Mucosa of rectum (tissue), 2 donors: ENCODE measurements at regions not wholly inside any gene's neighbourhood (a gene's known extent, or its start where the extent isn't known, plus 50 kb on each side); places are given as distances from the start of the nearest gene placed in this dataset.
"Not testable (repeated sequence)": the region's sequence is repeated elsewhere in the genome, so short reads cannot be mapped to it uniquely, and the experiment has no call there.

Experiments
- H3K27ac ChIP-seq, 2 donors: one replicate each; pipeline ENCODE4 v1.7.0; 2013; ENCODE audit warnings: inconsistent platforms in 2 of 2, low read depth in 2 of 2, low read length in 2 of 2
- H3K27me3 ChIP-seq, 2 donors: one replicate each; pipeline ENCODE4 v1.7.0; 2013; ENCODE audit warnings: low read length in 2 of 2; ENCODE audit not compliant: control insufficient read depth in 2 of 2, insufficient read depth in 2 of 2
- H3K36me3 ChIP-seq, 2 donors: one replicate each; pipeline ENCODE4 v1.7.0; 2013; ENCODE audit warnings: low read length in 2 of 2; ENCODE audit not compliant: control insufficient read depth in 2 of 2, insufficient read depth in 2 of 2
- H3K4me1 ChIP-seq, 2 donors: one replicate each; pipeline ENCODE4 v1.7.0; 2013; ENCODE audit warnings: low read length in 2 of 2, mild to moderate bottlenecking in 1 of 2; ENCODE audit not compliant: control insufficient read depth in 2 of 2, insufficient read depth in 2 of 2
- H3K4me3 ChIP-seq, 2 donors: one replicate each; pipeline ENCODE4 v1.7.0; 2013; ENCODE audit warnings: low read length in 2 of 2
- H3K9ac ChIP-seq, 2 donors: one replicate each; pipeline ENCODE4 v1.7.0; 2013; ENCODE audit warnings: low read length in 2 of 2, low read depth in 1 of 2, mild to moderate bottlenecking in 1 of 2
- H3K9me3 ChIP-seq, 2 donors: one replicate each; pipeline ENCODE4 v1.7.0; 2013; ENCODE audit warnings: low read length in 2 of 2; ENCODE audit not compliant: control insufficient read depth in 2 of 2
- donor health status: healthy.
- donor health status: Normal muscosa, but diverticular disease.

DNA sequence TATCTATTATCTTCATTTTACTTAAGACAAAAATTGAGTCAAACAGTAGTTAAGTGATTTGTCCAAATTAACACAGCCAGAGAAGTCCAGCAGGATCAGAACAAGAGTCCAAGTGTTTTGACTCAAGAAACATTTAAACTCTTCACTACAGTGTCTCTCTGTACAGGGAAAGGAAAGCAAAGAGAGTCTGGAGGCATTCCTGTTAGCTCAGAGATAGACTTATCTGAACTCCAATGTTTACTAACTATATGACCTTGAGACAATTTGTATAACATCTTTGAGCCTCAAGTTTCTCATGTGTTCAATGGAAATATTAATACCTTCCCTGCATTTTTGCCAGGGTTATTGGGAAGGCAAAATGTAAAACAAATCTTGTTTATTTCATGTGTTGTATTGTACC is 849.1 kb downstream of the DIPK2A start:
- Histone ChIP-seq H3K9ac (no peak overlapping the region), H3K9me3 (no peaks in the 10 kb centered on the region), H3K4me3 (no peak overlapping the region), H3K27ac (no peak overlapping the region), H3K27me3 (no peaks in the 10 kb centered on the region), H3K4me1 (no peaks in the 10 kb centered on the region), H3K36me3 (no peaks in the 10 kb centered on the region)

DNA sequence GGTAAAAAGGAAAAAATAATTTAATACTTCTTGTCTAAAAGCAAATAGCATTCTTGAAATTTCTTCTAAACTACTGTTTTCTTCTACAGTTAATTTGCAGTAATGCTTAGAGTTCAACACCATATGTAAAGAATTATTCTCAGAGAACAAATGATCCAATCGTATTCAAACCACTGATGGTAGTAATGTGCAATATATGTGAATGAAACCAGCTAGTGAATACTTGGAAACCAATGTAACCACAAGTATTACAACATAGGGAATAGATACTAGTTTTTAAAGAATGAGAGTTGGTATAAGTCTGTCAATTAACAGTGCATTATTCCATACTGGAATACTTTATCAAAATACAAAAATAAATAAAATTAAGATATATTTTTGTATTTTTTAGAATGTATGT is 850.0 kb downstream of the DIPK2A start:
- H3K27me3 ChIP-seq, result no peaks in the 10 kb centered on the region
- no peaks in the 10 kb centered on the region for H3K9me3 ChIP-seq
- no peak overlapping the region for H3K4me3 ChIP-seq
- no peak overlapping the region for H3K27ac ChIP-seq
- no peaks in the 10 kb centered on the region for H3K4me1 ChIP-seq
- no peak overlapping the region for H3K9ac ChIP-seq
- H3K36me3 ChIP-seq, result no peaks in the 10 kb centered on the region

DNA sequence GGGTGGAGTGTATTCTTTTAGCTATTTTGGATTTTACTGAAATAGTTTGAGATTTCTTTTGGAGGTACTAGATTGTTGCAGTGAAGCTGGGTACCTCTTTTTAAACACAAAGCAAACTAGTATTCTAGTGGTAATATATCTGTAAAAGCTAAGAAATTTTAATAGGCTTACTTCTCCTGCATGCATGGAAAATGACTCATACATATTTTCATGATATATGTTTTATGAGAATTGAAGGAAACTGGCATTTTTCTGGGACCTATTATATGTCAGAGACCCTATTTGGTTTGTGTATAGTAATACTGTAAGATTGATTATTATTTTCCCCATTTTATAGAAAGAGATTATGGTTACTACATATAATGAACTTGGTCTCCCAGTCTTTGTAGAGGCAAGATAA is 851.0 kb downstream of the DIPK2A start:
- Histone ChIP-seq H3K9me3 (no peaks in the 10 kb centered on the region), H3K9ac (no peak overlapping the region), H3K27ac (no peak overlapping the region), H3K4me1 (no peaks in the 10 kb centered on the region), H3K36me3 (no peaks in the 10 kb centered on the region), H3K4me3 (no peak overlapping the region), H3K27me3 (no peaks in the 10 kb centered on the region)

DNA sequence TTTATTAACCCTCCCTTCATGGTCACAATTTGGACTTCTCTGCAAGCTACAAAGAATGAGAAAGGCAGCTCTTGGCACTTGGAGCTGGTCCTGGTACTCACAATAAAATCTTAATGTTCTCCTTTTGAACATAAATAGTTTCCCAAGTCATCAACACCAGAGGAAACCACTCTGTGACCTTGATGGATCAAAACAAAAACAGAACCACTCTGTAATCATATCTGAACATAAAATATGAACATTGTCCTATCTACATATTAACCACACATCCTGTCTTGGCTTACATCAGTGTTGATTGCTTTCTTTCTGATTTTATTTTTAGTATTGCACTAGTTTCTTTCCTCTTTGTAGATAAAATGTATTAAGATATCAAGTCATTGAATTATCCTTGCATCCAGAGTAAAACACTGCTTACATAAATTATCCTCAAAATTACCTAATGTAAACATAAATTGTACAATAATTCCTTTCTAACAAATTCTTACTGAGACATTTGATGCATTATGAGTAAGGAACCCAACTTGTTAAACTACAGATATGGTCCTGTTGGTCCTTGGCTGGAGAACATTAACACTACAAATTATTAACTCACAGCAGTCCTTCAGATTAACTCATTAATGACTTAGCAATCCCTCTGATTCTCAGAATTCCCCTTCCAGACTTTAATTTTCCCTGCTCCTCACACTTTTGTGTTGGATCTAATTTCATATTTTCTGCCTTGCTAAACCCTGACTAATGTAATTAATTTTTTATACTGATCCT is 860.5 kb downstream of the DIPK2A start:
- Histone ChIP-seq H3K27me3 (no peaks in the 10 kb centered on the region), H3K4me3 (no peak overlapping the region), H3K4me1 (no peaks in the 10 kb centered on the region), H3K9ac (no peak overlapping the region), H3K9me3 (no peaks in the 10 kb centered on the region), H3K36me3 (no peaks in the 10 kb centered on the region), H3K27ac (no peak overlapping the region)

DNA sequence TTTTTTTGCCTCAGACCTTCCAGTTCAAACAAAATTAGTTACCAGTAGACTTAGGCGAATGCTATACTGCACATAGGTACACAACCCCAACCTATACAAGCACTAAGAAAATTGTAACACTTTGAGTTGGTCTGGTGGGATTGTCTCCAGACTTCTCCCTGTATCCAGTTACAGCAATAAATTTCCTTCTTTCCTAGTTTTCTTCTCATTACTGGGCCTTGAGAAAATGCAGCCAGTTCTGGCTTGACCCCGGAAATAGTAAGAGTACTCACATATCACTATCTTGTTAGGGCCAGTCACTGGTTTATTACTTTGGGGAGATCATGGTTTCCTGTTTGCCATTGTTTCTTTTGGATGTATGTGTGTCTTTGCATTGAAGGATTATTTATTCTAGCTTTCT is 868.4 kb downstream of the DIPK2A start:
- Histone ChIP-seq H3K27ac (no peak overlapping the region), H3K4me3 (no peak overlapping the region), H3K9me3 (peaks cover 0 to 2% of the 10 kb centered on the region in 2 donors), H3K27me3 (no peaks in the 10 kb centered on the region), H3K4me1 (no peaks in the 10 kb centered on the region), H3K9ac (no peak overlapping the region), H3K36me3 (no peaks in the 10 kb centered on the region)

DNA sequence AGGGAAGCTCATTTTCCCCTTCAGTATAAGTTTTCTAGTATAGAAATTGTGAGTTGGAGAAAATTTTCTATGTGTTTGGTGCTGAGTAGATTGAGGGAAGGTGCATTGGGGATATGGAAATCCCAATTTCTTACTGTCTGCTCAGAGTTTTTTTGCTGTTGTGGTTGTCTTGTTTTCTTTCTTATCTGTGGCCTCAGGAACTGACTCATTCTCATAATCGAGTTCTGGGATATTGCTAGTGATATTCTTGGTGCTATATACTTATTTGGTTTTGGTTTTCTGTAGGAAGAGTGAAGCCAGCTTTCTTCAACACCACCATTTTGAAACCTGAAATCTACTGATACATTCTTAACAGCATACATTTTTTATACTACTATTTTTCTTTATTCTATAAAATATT is 869.2 kb downstream of the DIPK2A start:
- Histone ChIP-seq H3K4me3 (no peak overlapping the region), H3K4me1 (no peaks in the 10 kb centered on the region), H3K27me3 (no peaks in the 10 kb centered on the region), H3K9me3 (peaks cover under 1 to 2% of the 10 kb centered on the region in 2 donors), H3K9ac (no peak overlapping the region), H3K27ac (no peak overlapping the region), H3K36me3 (no peaks in the 10 kb centered on the region)

DNA sequence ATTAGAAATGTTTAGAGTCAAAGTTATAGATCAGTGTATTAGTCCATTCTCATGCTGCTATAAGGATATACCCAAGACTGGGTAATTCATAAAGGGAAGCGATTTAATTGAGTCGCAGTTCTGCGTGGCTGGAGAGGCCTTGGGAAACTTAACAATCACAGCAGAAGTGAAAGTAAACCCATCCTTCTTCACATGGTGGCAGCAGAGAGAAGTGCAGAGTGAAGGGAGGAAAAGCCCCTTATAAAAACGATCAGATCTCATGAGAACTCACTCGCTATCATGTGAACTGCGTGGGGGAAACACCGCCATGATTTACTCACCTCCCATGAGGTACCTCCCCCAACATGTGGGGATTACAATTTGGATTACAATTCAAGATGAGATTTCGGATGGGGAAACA is 871.5 kb downstream of the DIPK2A start:
- H3K4me1 ChIP-seq, result no peaks in the 10 kb centered on the region

DNA sequence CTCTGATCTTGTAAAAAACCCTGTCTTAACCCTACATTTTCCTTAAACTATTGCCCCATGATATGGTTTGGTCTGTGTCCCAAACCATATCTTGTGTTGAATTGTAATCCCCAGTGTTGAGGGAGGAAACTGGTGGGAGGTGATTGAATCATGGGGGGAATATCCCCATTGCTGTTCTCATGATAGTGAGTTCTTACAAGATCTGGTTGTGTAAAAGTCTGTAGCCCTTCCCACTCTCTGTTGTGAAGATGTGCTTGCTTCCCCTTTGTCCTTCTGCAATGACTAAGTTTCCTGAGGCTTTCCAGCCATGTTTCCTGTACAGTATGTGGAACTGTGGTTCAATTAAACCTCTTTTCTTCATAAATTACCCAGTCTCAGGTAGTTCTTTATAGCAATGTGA is 881.4 kb downstream of the DIPK2A start:
- Histone ChIP-seq H3K4me1 (no peaks in the 10 kb centered on the region), H3K27ac (no peak overlapping the region), H3K4me3 (no peak overlapping the region), H3K9me3 (no peaks in the 10 kb centered on the region), H3K9ac (no peak overlapping the region), H3K36me3 (no peaks in the 10 kb centered on the region), H3K27me3 (no peaks in the 10 kb centered on the region)

More for the DNA sequence above, 871.5 kb downstream of the DIPK2A start:
- Histone ChIP-seq H3K9me3 (peaks cover 0 to 2% of the 10 kb centered on the region in 2 donors), H3K27me3 (no peaks in the 10 kb centered on the region), H3K36me3 (no peaks in the 10 kb centered on the region), H3K27ac (no peak overlapping the region), H3K4me3 (no peak overlapping the region), H3K9ac (no peak overlapping the region)

DNA sequence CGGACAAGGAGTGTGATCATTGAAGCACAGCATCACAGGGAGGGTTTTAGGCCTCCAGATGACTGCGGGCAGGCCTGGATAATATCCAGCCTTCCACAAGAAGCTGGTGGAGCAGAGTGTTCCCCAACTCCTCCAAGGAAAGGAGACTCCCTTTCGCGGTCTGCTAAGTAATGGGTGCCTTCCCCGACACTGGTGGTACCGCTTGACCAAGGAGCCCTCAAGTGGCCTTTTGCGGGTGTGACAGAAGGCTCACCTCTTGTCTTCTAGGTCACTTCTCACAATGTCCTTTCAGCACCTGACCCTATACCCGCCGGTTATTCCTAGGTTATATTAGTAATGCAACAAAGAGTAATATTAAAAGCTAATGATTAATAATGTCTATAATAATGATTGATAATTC is 882.4 kb downstream of the DIPK2A start:
- H3K9me3 ChIP-seq, H3K27ac ChIP-seq, H3K27me3 ChIP-seq, H3K4me1 ChIP-seq, H3K9ac ChIP-seq, H3K4me3 ChIP-seq, H3K36me3 ChIP-seq: not testable (repeated sequence)

DNA sequence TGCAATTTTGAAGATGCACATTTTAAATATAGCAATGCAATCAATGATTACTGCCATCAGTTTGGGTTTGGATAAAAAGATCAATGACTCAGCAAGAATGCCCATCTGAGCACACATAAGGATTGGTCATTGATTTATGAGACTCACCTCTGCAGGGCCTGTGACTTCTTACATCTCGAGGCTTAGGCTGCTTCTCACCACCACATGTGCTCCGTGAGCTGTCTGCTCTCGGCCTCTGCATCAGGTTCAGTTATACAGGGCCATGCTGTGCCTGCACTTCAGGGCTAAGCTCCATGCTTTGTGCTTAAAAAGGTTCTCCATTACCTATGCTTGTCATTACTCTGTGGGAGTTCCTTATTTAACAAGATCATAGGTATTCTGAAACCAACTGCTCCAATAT is 887.5 kb downstream of the DIPK2A start:
- H3K9me3 ChIP-seq, result no peaks in the 10 kb centered on the region
- no peaks in the 10 kb centered on the region for H3K4me1 ChIP-seq
- H3K9ac ChIP-seq, result no peak overlapping the region
- no peak overlapping the region for H3K4me3 ChIP-seq
- no peaks in the 10 kb centered on the region for H3K27me3 ChIP-seq
- no peaks in the 10 kb centered on the region for H3K36me3 ChIP-seq
- no peak overlapping the region for H3K27ac ChIP-seq

DNA sequence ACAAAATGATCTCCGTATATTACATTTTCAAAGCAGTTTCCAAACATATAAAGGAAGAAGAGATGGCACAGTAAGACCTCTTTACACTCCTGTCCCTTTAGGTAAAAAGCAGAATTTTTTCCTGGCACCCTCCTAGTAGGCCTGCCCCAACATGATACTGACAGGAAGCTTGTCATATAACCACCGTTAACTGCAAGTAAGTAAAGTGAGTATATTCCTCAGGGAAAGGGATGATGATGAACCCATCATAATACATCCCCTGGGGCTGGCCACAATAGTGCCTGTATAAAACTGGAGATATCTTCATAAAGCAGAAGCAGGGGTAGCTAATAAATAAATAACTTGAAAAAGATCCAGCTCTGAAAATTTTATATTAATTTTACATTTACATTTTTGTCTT is 893.0 kb downstream of the DIPK2A start:
- no peaks in the 10 kb centered on the region for H3K4me1 ChIP-seq
- H3K36me3 ChIP-seq, result no peaks in the 10 kb centered on the region
- H3K27me3 ChIP-seq, result no peaks in the 10 kb centered on the region
- no peak overlapping the region for H3K27ac ChIP-seq
- no peak overlapping the region for H3K4me3 ChIP-seq
- H3K9ac ChIP-seq, result no peak overlapping the region
- H3K9me3 ChIP-seq, result no peaks in the 10 kb centered on the region
